GM11168 (cell line): ENCODE measurements at regions not wholly inside any gene's neighbourhood (a gene's known extent, or its start where the extent isn't known, plus 50 kb on each side); places are given as distances from the start of the nearest gene placed in this dataset.
"Not testable (repeated sequence)": the region's sequence is repeated elsewhere in the genome, so short reads cannot be mapped to it uniquely, and the experiment has no call there.

ENCODE experiments used
- in situ Hi-C: fragments of 300-500 bp; cut with MboI; formaldehyde crosslinking; loops from one replicate; pipeline ENCODE4 v1.12.0; 2022; ENCODE audit warnings: low sequenced_read_pairs; ENCODE audit not compliant: unreplicated experiment

DNA sequence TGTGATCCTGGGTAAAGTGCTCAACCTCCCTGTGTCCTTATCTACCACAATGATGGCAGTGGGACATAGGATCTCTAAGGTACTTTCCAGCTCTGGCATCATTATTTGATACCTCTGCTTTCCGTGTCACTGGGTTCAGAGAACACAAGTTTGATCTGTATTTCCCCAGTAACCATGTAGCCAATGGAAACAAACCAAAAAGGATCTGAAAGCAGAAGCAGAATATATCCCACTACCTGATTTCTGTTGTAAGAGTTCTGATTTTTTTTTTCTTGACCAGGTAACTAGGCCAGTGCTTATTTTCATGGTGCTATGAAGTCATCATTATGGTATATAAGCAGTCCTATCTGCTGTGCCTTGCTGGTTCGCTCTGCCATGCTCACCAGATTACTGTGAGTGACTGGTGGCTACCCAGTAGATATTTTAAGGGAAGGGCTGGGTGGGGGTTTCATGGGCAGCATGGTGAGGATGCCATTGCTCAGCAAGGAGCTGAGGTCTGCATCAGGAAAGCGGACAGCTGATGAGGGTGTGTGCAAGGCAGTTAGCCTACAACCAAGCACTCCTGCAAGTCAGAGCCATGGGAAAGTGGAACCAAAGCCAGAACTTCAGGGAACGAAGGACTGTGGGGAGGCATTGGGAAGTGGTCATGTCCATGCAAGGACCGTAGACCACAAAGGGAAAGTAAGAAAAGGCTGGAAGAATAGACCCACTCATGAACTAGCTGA, 104.9 kb upstream of the EDEM3 start:
- in situ Hi-C loops, result no loop called here

DNA sequence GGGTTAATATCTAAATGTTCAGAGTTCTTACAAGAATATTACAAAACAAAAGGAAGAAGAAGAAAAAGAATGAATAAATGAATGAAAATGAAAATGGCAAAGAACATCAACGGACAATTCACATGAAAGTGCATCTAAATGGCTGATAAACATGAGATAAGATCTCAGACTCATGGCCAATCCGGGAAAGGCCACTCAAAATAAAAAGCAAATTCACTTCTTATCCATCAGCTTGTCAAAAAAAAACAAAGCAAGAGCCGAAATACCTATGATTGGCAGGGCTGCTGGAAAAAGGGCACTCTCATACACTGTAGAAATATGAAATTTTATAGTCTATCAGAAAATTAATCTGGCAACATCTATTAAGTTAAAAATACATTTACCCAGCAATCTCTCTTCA, 103.6 kb upstream of the EDEM3 start:
- in situ Hi-C loops, result no loop called here

DNA sequence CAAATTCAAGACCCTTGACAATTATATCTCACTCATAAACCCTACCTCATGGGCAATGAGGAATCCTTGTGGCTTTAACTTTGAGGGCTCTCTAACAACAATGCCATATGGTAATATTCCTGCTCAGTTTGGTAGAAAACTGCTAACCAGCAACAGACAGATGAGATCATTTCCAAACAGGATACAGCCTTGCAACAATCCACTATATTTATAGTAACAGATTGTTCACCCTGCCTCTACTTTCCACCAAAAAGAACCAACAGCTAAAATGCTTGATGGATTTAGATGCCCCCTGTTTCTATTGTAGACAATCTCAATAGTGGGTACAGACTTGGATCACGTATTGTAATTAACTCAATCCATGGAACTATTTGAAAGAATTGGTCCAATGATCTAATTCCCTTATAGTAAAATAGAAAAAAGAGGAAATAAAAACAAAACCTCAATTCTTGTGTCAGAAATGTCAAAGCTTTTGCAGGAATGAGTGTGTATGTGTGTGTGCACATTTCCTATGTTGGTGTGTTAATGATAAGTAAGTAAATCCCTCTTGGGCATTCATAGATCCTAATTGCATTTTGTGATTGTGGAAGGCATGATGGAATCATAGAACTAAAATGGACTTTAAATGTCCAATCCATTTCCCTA, 100.0 kb upstream of the EDEM3 start:
- in situ Hi-C loops, result no loop called here

DNA sequence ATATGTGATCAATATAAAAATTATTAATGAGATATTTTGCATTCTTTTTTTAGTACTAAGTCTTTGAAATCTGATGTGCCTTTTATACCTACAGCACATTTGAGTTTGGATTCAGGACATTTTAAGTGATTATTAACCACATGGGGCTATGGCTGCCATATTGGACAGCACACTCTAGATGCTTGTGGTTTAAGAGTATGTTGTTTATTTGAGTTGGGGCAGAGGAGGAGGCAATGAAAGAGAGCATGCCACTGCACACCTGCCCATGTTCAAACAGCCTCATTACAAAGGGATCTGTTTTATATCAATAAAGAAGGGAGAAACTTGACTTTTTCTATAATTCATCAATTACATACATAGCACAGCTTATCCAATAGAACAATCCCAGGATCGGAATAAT, 99.4 kb upstream of the EDEM3 start:
- in situ Hi-C loops, result no loop called here

DNA sequence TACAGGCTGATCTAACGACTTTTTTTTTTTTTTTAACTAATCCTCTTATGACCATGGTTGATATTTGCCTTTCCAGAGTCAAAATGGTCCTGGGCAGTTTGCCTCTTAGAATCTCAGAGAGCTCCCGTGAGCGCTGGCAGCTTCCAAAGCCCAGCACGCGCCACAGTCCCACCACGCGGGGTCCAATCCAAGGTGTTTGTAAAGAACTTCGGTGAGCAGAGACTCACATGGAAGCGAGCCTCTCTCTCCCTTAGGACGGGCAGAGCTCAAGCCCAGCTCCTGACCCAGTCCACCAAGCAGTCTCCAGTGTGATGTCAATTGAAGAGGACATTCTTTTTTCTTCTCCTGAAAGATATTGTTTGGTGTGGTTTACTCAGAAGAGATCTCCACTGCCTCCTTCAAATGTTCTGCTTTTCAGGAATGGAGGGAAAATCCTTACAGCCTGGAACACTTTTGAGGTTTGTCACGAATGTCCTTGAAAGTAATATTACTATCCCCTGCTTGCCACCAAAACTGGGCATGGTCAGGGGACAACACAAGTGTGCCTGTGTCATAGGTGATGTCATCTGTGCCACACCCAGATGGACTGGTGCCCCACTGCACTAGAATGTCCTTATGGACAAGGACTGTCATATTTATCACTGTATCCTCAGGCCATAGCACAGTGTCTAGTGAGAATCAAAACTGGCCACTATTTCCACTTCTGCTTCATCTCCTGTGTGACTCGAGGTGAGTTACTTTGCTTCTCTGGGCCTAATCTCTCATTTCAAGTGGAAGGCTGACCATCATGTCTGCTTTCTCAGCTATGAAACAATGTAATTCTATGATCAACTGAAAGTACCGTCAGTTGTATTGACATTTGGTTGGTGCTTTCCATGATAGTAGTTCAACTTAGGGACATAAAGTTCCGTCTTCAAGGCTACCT, 97.4 kb upstream of the EDEM3 start:
- in situ Hi-C loops, result no loop called here

DNA sequence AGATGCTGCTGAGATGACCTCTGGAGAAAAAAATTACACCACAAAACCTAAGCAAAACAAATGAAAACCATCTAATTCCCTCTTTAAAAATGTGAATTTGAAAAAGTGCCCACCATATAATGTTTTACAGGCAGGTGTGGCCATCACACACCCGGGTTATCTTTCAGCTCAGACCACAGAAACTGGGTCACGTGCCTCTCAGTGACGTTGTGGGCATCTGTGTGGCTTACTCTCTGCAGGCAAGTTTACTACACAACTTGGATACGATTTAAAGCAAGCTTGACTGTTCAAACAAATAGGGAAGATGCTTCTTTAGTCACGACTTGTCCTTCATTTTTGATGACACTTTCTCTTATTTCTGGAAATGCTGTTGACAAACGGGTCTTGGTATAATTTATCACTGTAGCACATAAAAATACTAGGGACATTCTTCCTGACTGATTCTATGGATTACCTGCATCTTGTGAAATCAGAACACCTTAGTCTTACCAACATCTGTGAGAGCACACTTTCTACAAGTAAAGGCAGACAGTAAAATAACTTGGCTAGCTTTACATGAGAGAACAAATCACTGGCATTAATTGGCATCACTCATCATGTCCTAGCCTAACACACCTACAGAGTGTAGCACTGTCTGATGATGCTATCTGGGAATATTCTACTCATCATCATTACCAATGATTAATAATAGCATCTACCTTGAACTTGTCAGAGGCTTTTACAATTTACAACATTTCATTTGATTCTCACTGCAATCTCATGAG, 89.3 kb upstream of the EDEM3 start:
- in situ Hi-C loops, result no loop called here

DNA sequence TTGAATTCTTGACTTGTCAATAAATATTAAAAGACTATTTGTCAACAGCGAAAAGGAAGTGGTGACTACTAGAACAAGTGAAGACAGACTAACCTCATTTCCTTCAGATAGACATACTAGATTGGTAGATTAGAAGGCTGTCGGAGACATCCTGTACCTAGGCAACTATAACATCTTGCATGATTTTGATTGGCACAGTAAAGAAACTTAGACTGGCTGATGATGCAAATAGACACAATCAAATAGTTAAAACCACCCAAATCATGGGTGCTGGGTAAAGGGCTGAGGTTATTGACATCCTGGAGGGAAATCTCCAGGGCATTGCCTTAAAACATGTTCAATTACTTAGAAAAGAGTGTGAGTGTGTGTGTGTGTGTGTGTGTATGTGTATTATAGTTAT, 85.9 kb upstream of the EDEM3 start:
- in situ Hi-C loops, result no loop called here

DNA sequence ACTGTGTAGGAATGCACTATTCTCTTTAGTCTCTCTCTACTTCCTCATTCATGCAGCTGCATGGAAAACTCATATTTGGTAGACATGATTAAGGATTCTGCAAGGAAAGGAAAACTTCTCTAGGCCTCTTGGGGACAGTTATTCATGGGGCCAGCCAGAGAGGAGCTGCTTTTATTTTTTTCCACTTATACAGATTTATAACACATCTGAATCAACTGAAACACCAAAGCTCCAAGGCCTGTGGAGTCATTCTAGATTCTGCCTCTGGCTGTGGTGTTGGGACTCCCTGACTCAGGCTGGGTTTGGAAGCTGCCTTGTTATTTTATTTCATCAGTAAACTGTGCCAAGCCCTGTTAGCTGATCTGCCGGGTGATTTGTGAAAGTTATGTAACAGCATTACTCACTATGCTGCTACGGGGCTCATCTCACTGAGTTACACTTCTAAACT, 83.9 kb upstream of the EDEM3 start:
- in situ Hi-C loops, result no loop called here

DNA sequence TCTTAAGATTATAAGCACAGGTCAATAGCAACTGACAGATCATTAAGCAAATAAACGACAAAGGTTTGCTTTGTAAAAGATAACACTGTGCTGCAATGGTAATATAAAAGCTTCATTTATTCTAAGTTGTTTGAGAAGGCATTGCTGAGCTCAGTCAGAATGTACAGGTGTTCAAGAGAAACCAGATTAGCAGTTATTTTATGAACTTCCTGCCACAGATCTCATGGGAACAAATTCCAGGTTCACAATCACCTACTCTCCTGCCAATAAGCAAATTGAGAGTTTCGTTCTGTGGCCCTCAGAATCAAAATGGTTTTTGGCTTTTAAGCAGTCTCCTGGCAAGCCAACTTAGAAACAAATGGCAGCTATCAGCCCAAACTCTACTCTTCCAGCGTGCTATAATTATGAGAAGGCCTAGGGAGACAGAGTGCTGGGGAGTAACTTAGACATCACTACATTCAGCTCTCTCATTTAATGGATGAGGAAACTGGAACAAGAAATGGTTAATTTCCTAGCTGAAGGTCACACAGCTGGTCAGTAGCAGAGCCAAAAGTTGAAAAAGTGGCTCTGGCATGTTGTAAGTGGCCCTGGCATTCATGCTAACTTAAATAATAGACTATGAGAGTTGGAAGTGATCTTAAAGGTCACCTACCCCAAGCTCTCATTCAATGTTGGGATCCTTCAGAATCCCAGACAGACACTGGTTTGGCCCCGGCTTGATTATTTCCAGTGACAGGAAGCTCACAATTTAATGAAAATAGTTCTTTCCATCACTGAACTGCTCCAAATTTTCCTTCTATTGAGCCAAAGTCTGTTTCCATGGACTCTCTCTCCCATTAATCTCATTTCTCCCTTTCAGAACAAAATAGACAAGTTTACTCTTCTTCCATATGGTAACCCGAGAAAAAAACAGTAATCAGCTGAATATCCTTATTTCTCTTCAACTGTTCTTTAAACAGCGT, 82.6 kb upstream of the EDEM3 start:
- in situ Hi-C loops, result no loop called here

DNA sequence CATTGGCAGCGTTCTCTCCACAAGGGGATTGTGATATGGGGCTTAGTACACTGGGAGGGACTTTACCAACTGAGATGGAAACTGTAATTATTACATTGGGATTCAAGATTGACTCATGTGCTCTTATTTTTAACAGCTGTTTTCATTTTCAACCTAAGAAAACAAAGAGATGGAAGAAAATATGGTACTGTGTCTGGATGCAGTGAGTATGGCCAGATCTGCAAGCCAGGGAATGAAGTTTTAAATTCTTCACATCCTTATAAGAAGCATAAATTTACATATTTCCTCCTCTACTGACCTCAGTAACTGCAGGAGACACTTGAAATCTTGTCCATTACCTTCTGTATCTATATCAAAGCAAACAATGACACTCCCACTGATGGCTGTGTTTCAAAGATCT, 81.5 kb upstream of the EDEM3 start:
- in situ Hi-C loops, result no loop called here

DNA sequence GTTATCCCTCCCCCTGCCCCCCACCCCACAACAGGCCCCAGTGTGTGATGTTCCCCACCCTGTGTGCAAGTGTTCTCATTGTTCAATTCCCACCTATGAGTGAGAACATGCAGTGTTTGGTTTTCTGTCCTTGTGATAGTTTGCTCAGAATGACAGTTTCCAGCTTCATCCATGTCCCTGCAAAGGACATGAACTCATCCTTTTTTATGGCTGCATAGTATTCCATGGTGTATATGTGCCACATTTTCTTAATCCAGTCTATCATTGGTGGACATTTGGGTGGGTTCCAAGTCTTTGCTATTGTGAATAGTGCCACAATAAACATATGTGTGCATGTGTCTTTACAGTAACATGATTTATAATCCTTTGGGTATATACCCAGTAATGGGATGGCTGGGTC, 79.3 kb upstream of the EDEM3 start:
- in situ Hi-C loops, result not testable (repeated sequence)

DNA sequence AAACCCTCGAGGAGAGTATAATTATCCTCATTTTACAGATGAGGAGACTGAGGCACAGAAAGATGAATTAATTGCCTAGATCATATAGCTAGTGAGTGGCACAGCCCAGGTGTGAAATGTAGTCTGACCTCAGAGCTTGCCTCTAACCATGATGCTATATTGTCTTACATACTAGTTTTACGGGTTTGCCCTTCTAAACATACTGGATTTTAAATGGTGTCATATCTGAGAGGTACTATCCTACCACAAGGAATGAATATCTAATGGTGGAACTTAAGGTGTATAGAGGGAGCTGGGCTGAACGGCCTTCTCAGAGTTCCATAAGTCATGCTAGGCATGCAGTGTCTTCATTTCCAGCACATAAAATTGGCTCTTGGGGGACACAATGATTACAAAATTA, 77.9 kb upstream of the EDEM3 start:
- in situ Hi-C loops, result no loop called here

DNA sequence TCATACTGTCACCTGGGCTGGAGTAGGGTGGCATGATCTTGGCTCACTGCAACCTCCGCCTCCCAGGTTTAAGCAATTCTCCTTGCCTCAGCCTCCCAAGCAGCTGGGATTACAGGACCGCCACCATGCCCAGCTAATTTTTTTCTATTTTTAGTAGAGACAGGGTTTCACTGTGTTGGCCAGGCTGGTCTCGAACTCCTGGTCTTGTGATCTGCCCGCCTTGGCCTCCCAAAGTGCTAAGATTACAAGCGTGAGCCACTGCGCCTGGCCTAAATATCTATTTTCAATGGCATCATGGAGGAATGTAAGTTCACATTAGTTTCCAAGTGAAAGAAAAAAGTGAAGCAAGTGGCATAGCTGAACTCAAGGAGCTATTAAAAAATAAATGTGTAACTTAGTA, 74.8 kb upstream of the EDEM3 start:
- in situ Hi-C loops, result not testable (repeated sequence)

DNA sequence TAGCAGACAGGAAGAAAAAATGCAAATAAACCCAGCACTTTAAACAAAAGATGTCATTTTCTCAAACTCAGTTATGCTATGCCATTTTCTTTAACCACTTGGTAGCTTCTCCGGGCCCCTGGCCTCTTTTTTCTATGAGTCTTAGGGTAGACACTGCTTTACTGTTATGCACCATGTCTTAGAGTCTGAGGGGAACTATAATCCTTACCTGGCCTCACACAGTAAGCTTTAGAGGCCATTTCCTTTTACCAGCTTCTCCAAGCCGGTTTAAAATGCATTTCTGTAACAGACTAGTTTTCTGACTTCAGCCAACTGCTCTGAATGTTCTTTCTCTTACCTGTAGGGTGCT, 73.7 kb upstream of the EDEM3 start:
- in situ Hi-C loops, result no loop called here

DNA sequence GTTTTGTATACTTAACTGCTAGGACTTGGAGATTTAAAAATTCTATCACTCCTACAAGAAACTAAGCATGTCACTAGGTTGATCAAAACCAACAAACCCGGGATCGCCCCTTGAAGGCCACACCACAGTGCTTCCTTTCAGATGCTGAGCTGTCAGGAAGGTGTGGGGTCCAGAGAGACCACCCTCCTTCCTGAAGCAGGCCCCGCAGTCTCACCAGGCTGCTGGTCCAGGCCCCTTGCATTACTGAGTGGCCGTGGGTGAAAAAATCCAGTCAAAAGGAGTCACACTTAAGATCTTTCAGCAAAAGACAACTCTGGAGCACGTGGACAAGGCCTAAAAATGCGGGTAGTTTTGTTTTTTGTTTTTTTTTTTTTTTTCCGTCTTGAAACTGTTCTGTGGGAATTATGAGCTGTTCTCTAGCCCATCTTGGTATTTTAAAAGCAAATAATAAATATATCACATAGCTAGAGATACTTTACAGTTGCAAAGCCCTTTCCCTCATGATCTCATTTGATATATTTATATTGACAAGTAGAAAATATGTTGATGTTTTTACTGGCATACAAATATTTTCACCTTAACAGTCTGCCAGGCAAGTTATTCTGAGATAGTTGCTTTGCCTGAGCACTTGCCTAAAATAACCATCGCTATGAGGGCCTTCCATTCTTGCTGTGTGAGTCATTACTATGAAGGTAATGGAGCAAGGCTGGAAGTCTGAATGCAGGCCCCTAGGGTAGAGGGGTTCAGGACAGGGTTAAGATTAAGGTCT, 73.1 kb upstream of the EDEM3 start:
- in situ Hi-C loops, result no loop called here

DNA sequence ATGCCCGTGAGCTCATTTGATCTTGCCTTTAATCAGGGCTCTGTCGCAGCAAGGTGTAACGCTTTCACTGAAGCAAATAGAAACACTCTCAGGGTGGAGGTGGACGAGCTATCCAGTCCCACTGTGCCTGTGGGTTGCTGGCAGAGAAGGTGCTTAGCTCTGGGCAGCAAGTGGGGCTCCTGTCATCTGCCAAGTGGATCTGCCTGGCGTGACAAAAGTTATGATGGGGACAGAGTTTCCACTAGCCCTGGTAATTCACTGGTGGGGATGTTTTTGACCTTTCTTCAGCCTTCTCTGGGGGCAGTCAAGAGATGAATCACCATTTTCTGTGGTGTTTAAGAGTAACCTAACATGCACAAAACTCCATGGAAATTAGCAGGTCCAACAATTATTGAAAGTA, 71.3 kb upstream of the EDEM3 start:
- in situ Hi-C loops, result no loop called here

DNA sequence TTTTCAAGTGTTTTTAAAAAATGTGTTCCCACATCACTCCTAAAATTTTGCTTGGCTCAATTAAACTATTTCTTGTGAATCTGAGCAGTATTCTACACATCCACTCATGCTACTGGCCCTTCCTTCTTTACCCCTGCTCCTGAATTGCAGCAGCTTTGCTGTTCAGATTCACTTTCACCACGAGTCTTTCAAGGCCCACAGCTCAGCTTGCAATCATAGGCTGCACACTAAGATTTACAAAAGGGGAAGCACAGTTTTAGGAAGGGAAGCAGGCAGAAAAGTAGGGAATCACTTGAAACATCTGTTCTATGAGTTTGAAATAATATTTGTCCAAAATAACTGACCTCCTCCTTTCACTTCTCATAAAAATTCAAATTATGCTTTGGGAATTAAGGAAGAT, 70.9 kb upstream of the EDEM3 start:
- in situ Hi-C loops, result no loop called here

DNA sequence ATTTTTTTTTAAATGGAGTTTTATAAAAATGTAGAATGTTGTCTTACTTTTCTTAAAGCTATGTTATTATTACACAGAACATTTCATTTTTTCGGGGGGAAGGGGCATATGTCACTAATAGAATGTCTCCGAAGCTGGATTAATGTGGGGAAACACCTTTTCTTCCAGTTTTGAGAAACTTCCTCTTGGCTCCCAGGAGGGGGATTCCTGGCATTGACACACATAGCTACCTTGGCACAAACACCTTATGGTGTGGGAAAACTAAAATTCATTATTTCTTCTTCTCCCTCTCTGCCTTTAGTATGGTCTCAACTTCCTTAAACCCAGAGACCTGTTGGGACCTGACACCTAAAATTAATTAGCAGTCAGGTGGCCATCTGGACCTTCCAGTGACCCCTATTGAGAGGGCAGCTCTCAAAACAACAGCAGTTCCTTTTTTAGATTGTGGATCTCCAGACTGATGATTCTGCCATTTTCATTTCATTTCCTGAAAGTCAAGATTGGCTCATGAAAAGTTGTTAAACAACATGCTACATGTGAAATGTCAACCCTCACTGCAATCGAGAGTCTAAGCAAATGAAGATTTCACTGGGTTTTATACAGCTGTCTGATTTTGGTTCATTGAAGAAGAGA, 70.1 kb upstream of the EDEM3 start:
- in situ Hi-C loops, result loop anchor here (5.0 kb wide), 1 partner anchor 147 kb away; the partner anchor contains the start of gene NIBAN1
